Muscle layer of colon (tissue), 2 donors: ENCODE measurements at regions not wholly inside any gene's neighbourhood (a gene's known extent, or its start where the extent isn't known, plus 50 kb on each side); places are given as distances from the start of the nearest gene placed in this dataset.

ENCODE experiments used
- H3K27ac ChIP-seq: one replicate; pipeline ENCODE4 v1.7.0; 2013; ENCODE audit warnings: low read depth, mild to moderate bottlenecking, low read length, moderate library complexity
- H3K27me3 ChIP-seq, 2 donors: one replicate each; pipeline ENCODE4 v1.7.0; 2013; ENCODE audit warnings: low read length in 2 of 2, mild to moderate bottlenecking in 2 of 2; ENCODE audit not compliant: insufficient read depth in 2 of 2, control insufficient read depth in 1 of 2
- H3K36me3 ChIP-seq: one replicate; pipeline ENCODE4 v1.7.0; 2013; ENCODE audit warnings: mild to moderate bottlenecking, low read length; ENCODE audit not compliant: insufficient read depth
- H3K4me1 ChIP-seq: one replicate; pipeline ENCODE4 v1.7.0; 2013; ENCODE audit warnings: mild to moderate bottlenecking, low read length; ENCODE audit not compliant: insufficient read depth
- H3K4me3 ChIP-seq, 2 donors: one replicate each; pipeline ENCODE4 v1.7.0; 2013; ENCODE audit warnings: low read length in 2 of 2, low read depth in 1 of 2, mild to moderate bottlenecking in 1 of 2, moderate library complexity in 1 of 2
- H3K9ac ChIP-seq: one replicate; pipeline ENCODE4 v1.7.0; 2013; ENCODE audit warnings: low read length
- H3K9me3 ChIP-seq: one replicate; pipeline ENCODE4 v1.7.0; 2013; ENCODE audit warnings: mild to moderate bottlenecking, low read length
- donor health status: abdominal sarcoma.
- donor health status: Adenocarcinoma of cecum.

- H3K27me3 ChIP-seq = no peaks in the 10 kb centered on the region
- no peak overlapping the region for H3K4me3 ChIP-seq
- no peaks in the 10 kb centered on the region for H3K9me3 ChIP-seq
- H3K9ac ChIP-seq = no peak overlapping the region
- no peak overlapping the region for H3K27ac ChIP-seq
- no peaks in the 10 kb centered on the region for H3K4me1 ChIP-seq
- H3K36me3 ChIP-seq = no peaks in the 10 kb centered on the region
Measured at GRCh38 chr9:16258708-16259107, 611.8 kb downstream of the BNC2 start.

DNA sequence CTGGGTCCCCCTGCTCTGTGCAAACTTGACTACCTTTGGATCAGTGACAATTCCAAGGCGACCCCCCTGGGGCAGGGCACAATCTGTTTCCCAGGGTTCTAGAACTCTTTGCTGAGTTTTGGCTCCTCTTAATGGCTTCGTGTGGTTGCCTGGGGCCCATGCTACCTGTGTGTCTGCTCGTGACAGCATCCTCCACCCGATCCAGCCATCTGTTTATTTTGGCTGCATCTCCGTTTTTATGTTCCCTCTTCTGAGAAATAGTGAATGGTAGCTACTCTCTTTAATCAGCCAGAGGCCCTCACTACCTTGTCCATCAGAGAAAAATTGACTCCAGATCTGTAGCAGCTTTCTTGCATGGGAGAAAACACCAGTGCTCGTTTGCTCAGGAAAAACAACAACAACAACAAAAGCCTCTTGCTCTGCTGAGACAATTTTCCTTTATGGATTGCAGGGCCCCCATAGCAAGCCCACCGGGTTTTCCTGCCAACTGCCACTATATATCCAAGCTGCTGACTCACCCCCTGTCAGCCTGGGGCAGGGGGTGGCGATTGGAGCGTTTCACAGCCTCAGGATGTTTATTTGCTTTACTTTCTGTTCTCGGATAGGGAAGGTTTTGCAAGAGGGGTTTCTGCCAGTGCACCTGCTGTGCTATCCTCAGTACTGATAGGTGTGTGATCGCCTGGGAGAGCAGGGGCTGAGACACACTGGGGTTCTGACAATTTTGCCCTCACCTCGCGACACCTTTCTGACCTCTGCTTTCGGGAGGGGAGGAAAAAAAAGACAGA, 607.8 kb downstream of the BNC2 start:
- H3K27me3 ChIP-seq = no peaks in the 10 kb centered on the region
- H3K9ac ChIP-seq = no peak overlapping the region
- peaks cover under 1% of the 10 kb centered on the region for H3K4me1 ChIP-seq
- no peak overlapping the region for H3K27ac ChIP-seq
- H3K36me3 ChIP-seq = no peaks in the 10 kb centered on the region
- H3K9me3 ChIP-seq = no peaks in the 10 kb centered on the region
- H3K4me3 ChIP-seq = no peak overlapping the region

GRCh38 chr9:16265688-16266087, 604.8 kb downstream of the BNC2 start:
- no peak overlapping the region for H3K4me3 ChIP-seq
- no peaks in the 10 kb centered on the region for H3K9me3 ChIP-seq
- no peak overlapping the region for H3K9ac ChIP-seq
- no peaks in the 10 kb centered on the region for H3K36me3 ChIP-seq
- peaks cover 15% of the 10 kb centered on the region for H3K4me1 ChIP-seq
- no peaks in the 10 kb centered on the region for H3K27me3 ChIP-seq
- no peak overlapping the region for H3K27ac ChIP-seq

DNA sequence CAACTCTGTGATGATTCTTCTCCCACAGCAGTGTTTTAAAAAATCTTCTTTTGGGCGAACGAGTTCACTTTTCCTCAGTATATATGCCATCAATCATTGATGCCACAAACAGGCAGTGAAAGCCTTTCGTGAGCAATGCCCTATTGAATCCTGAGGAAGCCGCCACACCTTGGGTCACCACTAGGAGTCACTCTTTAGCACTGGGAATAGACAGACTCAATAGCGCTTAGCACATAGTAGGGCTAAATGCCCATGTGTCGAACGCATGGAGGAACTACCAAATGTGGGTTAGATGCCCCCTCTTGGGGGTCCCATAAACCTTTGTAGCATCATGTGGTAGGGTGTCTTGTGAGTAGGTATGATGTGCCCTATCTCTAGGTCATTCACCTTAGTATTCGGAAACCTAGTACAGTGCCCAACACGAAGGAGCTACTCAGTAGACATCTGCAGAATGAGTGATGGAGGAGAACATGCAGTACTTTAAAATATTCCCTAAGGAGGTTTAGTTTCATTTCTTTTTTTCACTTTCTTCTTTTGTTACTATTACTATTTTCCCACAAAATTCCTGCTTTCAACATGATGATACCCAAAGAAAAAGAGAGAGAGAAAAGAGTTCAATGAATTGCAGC, 603.7 kb downstream of the BNC2 start:
- H3K27ac ChIP-seq = no peak overlapping the region
- H3K27me3 ChIP-seq = no peaks in the 10 kb centered on the region
- no peaks in the 10 kb centered on the region for H3K9me3 ChIP-seq
- peaks cover 15% of the 10 kb centered on the region for H3K4me1 ChIP-seq
- H3K36me3 ChIP-seq = no peaks in the 10 kb centered on the region
- H3K4me3 ChIP-seq = peak overlapping the region in 1 of 2 donors; percentile 35
- no peak overlapping the region for H3K9ac ChIP-seq

- Histone ChIP-seq H3K36me3 (no peaks in the 10 kb centered on the region), H3K9me3 (no peaks in the 10 kb centered on the region), H3K27me3 (no peaks in the 10 kb centered on the region), H3K4me3 (peak overlapping the region; percentile 11 to 35), H3K4me1 (peaks cover 15% of the 10 kb centered on the region), H3K27ac (no peak overlapping the region), H3K9ac (no peak overlapping the region)
Measured at GRCh38 chr9:16267281-16268066, 603.0 kb downstream of the BNC2 start.

DNA sequence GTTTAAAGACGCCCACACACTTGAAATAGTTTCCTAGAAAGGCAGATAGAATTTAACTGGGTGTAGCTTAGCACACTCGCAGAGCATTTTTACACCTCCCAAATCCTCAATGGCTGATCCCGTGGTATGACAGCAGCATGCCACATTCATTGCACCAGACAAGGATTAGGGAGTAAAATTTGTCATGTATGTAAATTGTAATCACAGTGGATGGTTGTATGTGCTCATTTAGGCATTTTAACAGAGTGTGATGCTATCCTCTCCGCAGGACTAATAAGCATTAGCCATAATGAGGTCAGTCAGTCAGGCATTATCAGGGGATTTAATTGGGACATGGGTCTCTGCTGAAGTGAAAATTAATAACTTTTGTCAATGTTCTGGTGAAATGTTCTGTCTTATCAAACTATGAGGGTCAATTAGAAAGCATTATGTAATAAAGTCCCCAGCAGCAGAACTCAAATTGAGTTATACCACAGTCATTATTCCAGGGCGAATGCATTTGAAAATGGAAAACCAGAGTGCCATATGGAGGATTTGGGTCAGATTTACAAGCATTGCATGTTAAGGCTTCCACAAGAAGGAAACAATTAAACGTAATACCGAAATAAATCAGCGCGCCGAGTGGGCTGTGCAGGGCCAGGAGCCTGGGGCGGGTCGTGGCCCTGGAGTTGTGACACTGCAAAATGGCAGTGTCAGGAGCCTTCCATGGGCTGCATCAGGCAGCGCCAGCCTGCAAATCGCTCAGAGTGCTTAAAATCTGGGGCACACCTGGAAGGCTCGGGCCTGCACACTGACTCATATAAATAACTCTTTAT, 602.2 kb downstream of the BNC2 start:
- Histone ChIP-seq H3K9ac (no peak overlapping the region), H3K4me3 (peak overlapping the region in 1 of 2 donors; percentile 35), H3K36me3 (no peaks in the 10 kb centered on the region), H3K9me3 (no peaks in the 10 kb centered on the region), H3K4me1 (peaks cover 15% of the 10 kb centered on the region), H3K27me3 (no peaks in the 10 kb centered on the region), H3K27ac (no peak overlapping the region)

- H3K4me1 ChIP-seq = peaks cover 15% of the 10 kb centered on the region
- H3K9me3 ChIP-seq = no peaks in the 10 kb centered on the region
- no peaks in the 10 kb centered on the region for H3K36me3 ChIP-seq
- H3K27me3 ChIP-seq = no peaks in the 10 kb centered on the region
- H3K9ac ChIP-seq = no peak overlapping the region
- H3K27ac ChIP-seq = no peak overlapping the region
- no peak overlapping the region for H3K4me3 ChIP-seq
Measured at GRCh38 chr9:16271967-16272366, 598.5 kb downstream of the BNC2 start.

DNA sequence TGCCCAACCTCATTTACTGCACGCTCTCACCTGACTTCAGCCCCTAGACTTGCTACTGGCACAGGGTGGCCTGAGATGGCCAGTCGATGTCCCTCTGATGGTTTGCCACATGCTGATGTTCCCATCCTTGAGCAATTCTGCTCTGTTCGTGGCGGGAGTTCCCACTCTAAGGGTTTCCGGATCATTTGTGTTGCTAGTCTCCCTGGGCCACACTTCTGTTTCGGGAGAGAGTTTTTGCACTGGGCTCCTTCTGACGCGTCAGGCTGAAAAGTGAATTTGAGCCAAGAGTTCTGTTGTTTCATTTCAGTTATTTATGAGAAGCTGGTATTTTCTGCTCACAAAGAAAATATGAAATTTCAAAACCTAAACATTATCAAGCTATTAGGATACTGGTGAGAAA, 597.7 kb downstream of the BNC2 start:
- Histone ChIP-seq H3K36me3 (no peaks in the 10 kb centered on the region), H3K27ac (no peak overlapping the region), H3K4me3 (no peak overlapping the region)

DNA sequence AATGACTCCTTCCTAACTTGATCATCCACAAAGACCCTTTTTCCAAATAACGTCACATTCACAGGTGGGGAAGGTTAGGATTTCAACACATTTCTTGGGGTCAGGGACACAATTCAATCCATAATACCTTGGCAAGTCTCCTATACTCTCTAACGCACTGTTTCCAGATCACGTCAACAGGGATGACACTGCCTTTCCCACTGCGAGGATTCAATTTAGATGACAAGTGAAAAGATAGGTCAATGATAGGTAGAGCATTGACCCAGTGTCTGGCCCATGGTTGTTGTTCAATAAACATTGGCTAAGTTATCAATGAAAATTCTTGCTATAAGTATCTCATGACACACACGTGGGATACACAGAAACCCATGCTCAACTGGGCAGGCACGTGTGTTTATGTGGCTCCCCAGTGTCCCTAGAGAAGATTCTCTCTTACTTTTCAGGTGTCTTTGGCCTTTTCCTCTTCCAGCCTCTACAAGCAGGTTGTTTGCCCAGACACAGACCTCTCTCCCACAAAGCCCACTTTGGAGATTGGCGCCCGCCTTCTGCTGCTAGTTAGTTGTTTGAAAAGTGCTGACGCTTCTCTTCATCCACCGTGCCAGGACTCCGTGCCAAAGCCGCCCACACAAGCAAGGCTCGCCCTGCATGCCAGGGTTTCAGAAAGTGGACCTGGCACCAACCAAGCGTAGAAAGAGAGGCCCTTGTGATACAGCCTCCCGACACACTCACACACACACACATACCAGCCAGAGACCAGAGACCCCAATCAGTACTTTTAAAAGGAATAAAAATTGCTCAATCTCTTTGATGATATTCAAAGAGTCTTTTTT, 594.5 kb downstream of the BNC2 start:
- Histone ChIP-seq H3K9ac (no peak overlapping the region), H3K27me3 (no peaks in the 10 kb centered on the region), H3K4me3 (no peak overlapping the region), H3K36me3 (no peaks in the 10 kb centered on the region), H3K27ac (no peak overlapping the region), H3K9me3 (no peaks in the 10 kb centered on the region), H3K4me1 (peaks cover 12% of the 10 kb centered on the region)

More for the DNA sequence above, 597.7 kb downstream of the BNC2 start:
- H3K9me3 ChIP-seq = no peaks in the 10 kb centered on the region
- no peaks in the 10 kb centered on the region for H3K27me3 ChIP-seq
- no peak overlapping the region for H3K9ac ChIP-seq
- peaks cover 13% of the 10 kb centered on the region for H3K4me1 ChIP-seq

GRCh38 chr9:16276866-16277265, 593.6 kb downstream of the BNC2 start:
- H3K4me1 ChIP-seq = peaks cover 14% of the 10 kb centered on the region
- no peak overlapping the region for H3K9ac ChIP-seq
- no peak overlapping the region for H3K4me3 ChIP-seq
- H3K27ac ChIP-seq = no peak overlapping the region
- no peaks in the 10 kb centered on the region for H3K27me3 ChIP-seq
- no peaks in the 10 kb centered on the region for H3K9me3 ChIP-seq
- no peaks in the 10 kb centered on the region for H3K36me3 ChIP-seq
